ENCODE measurements at regions not wholly inside any gene's neighbourhood (a gene's known extent, or its start where the extent isn't known, plus 50 kb on each side); places are given as distances from the start of the nearest gene placed in this dataset.

DNA sequence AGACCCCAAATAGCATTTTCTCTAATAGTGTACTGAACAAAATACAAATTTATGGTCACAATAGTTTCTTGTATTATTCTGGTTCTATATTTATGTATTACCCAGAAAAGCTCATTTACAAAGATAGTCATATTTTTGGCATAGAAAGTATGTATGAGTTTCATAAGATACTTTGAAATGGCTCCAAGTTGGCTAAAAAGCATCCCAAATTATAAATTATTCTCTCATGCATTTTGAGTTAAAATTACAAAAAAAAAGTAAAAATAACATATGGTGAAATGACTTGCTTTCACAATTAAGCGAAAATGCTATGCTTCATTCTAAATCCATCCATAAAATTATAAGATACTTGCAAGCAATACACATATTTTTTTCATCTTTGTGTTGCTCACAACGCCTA lies 530.7 kb downstream of the ZNF804A start:
- H3K4me3 ChIP-seq: no peak overlapping the region
- intact Hi-C loops (cut with DNase I): no loop called here
- no peaks in the 10 kb centered on the region for H3K4me1 ChIP-seq
- no peak overlapping the region for H3K27ac ChIP-seq
- H3K27me3 ChIP-seq: no peaks in the 10 kb centered on the region
- DNase-seq (ENCODE audit: extremely low spot score in 2 of 2): no peak
- no peaks in the 10 kb centered on the region for H3K36me3 ChIP-seq
- H3K9me3 ChIP-seq: no peaks in the 10 kb centered on the region
- no peak for TF ChIP-seq CTCF (IDR thresholded peaks at IDR 0.05)
- TF ChIP-seq POLR2AphosphoS5 (IDR thresholded peaks at IDR 0.05; ENCODE audit: insufficient read depth in 1 of 2, low read depth in 1 of 2): no peak
- no peak for TF ChIP-seq POLR2A (IDR thresholded peaks at IDR 0.05)

GRCh38 chr2:185130685-185131084 lies 532.4 kb downstream of the ZNF804A start:
- intact Hi-C loops (cut with DNase I): loop anchor here (10.0 kb wide), 1 partner anchor 1936 kb away; no protein-coding TSS in a partner anchor
- H3K36me3 ChIP-seq: no peaks in the 10 kb centered on the region
- no peaks in the 10 kb centered on the region for H3K4me1 ChIP-seq
- no peak overlapping the region for H3K4me3 ChIP-seq
- no peak overlapping the region for H3K27ac ChIP-seq
- no peaks in the 10 kb centered on the region for H3K9me3 ChIP-seq
- DNase-seq (ENCODE audit: extremely low spot score in 2 of 2): no peak
- no peak for TF ChIP-seq CTCF (IDR thresholded peaks at IDR 0.05)
- no peak for TF ChIP-seq POLR2A (IDR thresholded peaks at IDR 0.05)
- no peak for TF ChIP-seq POLR2AphosphoS5 (IDR thresholded peaks at IDR 0.05; ENCODE audit: insufficient read depth in 1 of 2, low read depth in 1 of 2)
- no peaks in the 10 kb centered on the region for H3K27me3 ChIP-seq

GRCh38 chr2:185132501-185133041 lies 534.2 kb downstream of the ZNF804A start:
- Histone ChIP-seq H3K27me3 (no peaks in the 10 kb centered on the region), H3K9me3 (no peaks in the 10 kb centered on the region), H3K27ac (no peak overlapping the region), H3K4me3 (no peak overlapping the region), H3K36me3 (no peaks in the 10 kb centered on the region), H3K4me1 (no peaks in the 10 kb centered on the region)
- TF ChIP-seq POLR2A (IDR thresholded peaks at IDR 0.05): no peak
- no peak for TF ChIP-seq CTCF (IDR thresholded peaks at IDR 0.05)
- no peak for TF ChIP-seq POLR2AphosphoS5 (IDR thresholded peaks at IDR 0.05; ENCODE audit: insufficient read depth in 1 of 2, low read depth in 1 of 2)
- intact Hi-C loops (cut with DNase I): loop anchor here (10.0 kb wide), 1 partner anchor 1938 kb away; no protein-coding TSS in a partner anchor
- no peak for DNase-seq (ENCODE audit: extremely low spot score in 2 of 2)

DNA sequence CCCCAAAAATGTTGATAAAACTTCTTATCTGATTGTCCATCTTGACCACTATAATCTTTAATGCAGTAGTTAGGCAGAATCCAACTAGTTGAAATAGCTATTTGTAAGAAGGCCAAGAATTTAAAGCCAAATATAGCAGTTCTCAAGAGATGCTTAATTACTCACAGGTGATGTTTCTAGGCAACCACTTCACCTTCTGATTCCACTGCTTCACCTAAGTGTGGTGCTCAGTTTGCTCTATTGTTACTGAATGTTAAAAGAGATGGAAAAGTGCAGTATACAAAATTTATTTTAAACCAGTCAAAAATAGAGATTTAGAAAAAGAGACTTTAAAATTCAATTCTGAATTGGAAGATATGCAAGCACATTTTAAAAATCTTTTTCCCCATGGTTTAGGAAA lies 539.4 kb downstream of the ZNF804A start:
- intact Hi-C loops (cut with DNase I): loop anchor here (10.0 kb wide), 1 partner anchor 1943 kb away; no protein-coding TSS in a partner anchor
- TF ChIP-seq CTCF (IDR thresholded peaks at IDR 0.05) (no peak), POLR2A (IDR thresholded peaks at IDR 0.05) (no peak), POLR2AphosphoS5 (IDR thresholded peaks at IDR 0.05; ENCODE audit: insufficient read depth in 1 of 2, low read depth in 1 of 2) (no peak)
- no peak overlapping the region for H3K4me3 ChIP-seq
- no peaks in the 10 kb centered on the region for H3K27me3 ChIP-seq
- no peak overlapping the region for H3K27ac ChIP-seq
- no peak for DNase-seq (ENCODE audit: extremely low spot score in 2 of 2)
- H3K4me1 ChIP-seq: no peaks in the 10 kb centered on the region
- no peaks in the 10 kb centered on the region for H3K9me3 ChIP-seq
- H3K36me3 ChIP-seq: no peaks in the 10 kb centered on the region

- Histone ChIP-seq H3K27ac (no peak overlapping the region), H3K9me3 (no peaks in the 10 kb centered on the region), H3K36me3 (no peaks in the 10 kb centered on the region), H3K4me3 (no peak overlapping the region), H3K4me1 (no peaks in the 10 kb centered on the region), H3K27me3 (no peaks in the 10 kb centered on the region)
- intact Hi-C loops (cut with DNase I): no loop called here
- DNase-seq (ENCODE audit: extremely low spot score in 2 of 2): no peak
- TF ChIP-seq POLR2A (IDR thresholded peaks at IDR 0.05): no peak
- TF ChIP-seq POLR2AphosphoS5 (IDR thresholded peaks at IDR 0.05; ENCODE audit: insufficient read depth in 1 of 2, low read depth in 1 of 2): no peak
- no peak for TF ChIP-seq CTCF (IDR thresholded peaks at IDR 0.05)
Observed at GRCh38 chr2:185142677-185143076, 544.3 kb downstream of the ZNF804A start.

All from vagina (tissue), 2 donors.